Neuronal stem cell (in vitro differentiated cells): ENCODE measurements at regions not wholly inside any gene's neighbourhood (a gene's known extent, or its start where the extent isn't known, plus 50 kb on each side); places are given as distances from the start of the nearest gene placed in this dataset.

Experiments
- DNase-seq: peaks from one replicate; pipeline ENCODE4 v3.0.0-alpha.2; 2013; ENCODE audit warnings: low spot score
- H2AFZ ChIP-seq: one replicate; pipeline ENCODE4 v1.6.1; 2013; ENCODE audit warnings: mild to moderate bottlenecking, low read length, inconsistent platforms
- H2AK5ac ChIP-seq: 2 replicates; pipeline ENCODE4 v1.6.1; 2013; ENCODE audit warnings: low read depth, mild to moderate bottlenecking, inconsistent platforms, low read length, moderate library complexity, mixed read lengths
- H2BK120ac ChIP-seq: 2 replicates; pipeline ENCODE4 v1.6.1; 2013; ENCODE audit warnings: low read depth, mild to moderate bottlenecking, inconsistent platforms, low read length, moderate library complexity, mixed read lengths
- H2BK12ac ChIP-seq: one replicate; pipeline ENCODE4 v1.6.1; 2013; ENCODE audit warnings: low read length, inconsistent platforms
- H2BK15ac ChIP-seq: 2 replicates; pipeline ENCODE4 v1.6.1; 2013; ENCODE audit warnings: mild to moderate bottlenecking, low read length, inconsistent platforms, mixed read lengths
- H2BK5ac ChIP-seq: one replicate; pipeline ENCODE4 v1.6.1; 2013; ENCODE audit warnings: inconsistent platforms, mild to moderate bottlenecking, low read length, moderate library complexity
- H3K14ac ChIP-seq: one replicate; pipeline ENCODE4 v1.6.1; 2013; ENCODE audit warnings: low read length, inconsistent platforms
- H3K18ac ChIP-seq: 2 replicates; pipeline ENCODE4 v1.6.1; 2013; ENCODE audit warnings: low read length, inconsistent platforms
- H3K23ac ChIP-seq: 2 replicates; pipeline ENCODE4 v1.6.1; 2013; ENCODE audit warnings: low read depth, mild to moderate bottlenecking, mixed read lengths, low read length, inconsistent platforms; ENCODE audit not compliant: poor library complexity
- H3K27ac ChIP-seq: replicated peaks from 3 replicates; pipeline ENCODE4 v1.5.1; 2013; ENCODE audit warnings: low read length, inconsistent platforms
- H3K27me3 ChIP-seq, 3 experiments: 2 replicates each; pipeline ENCODE4 v1.6.1; 2013; ENCODE audit warnings: low read length in 3 of 3, mild to moderate bottlenecking in 2 of 3, inconsistent platforms in 1 of 3, low read depth in 1 of 3, mixed read lengths in 1 of 3, moderate library complexity in 1 of 3; ENCODE audit not compliant: control insufficient read depth in 3 of 3, insufficient read depth in 3 of 3
- H3K36me3 ChIP-seq, 2 donors: replicated peaks in 1 of 2; 2 replicates each; pipeline ENCODE4 v1.6.1; 2013; ENCODE audit warnings: low read length in 2 of 2; ENCODE audit not compliant: control insufficient read depth in 2 of 2, insufficient read depth in 2 of 2
- H3K4ac ChIP-seq: 2 replicates; pipeline ENCODE4 v1.6.1; 2013; ENCODE audit warnings: inconsistent platforms, mild to moderate bottlenecking, low read length, moderate library complexity
- H3K4me1 ChIP-seq, 2 donors: 1 replicate in 1 of 2; 2 replicates in 1 of 2; pipeline ENCODE4 v1.6.1; 2013; ENCODE audit warnings: low read length in 2 of 2, low read depth in 1 of 2; ENCODE audit not compliant: control insufficient read depth in 2 of 2, insufficient read depth in 1 of 2
- H3K4me2 ChIP-seq: one replicate; pipeline ENCODE4 v1.6.1; 2013; ENCODE audit warnings: mild to moderate bottlenecking, low read length, inconsistent platforms; ENCODE audit not compliant: insufficient read depth, poor library complexity, severe bottlenecking
- H3K4me3 ChIP-seq, 2 donors: 2 replicates each; pipeline ENCODE4 v1.5.1; 2013; ENCODE audit warnings: low read length in 2 of 2, mild to moderate bottlenecking in 2 of 2, inconsistent platforms in 1 of 2, moderate library complexity in 1 of 2
- H3K79me1 ChIP-seq: one replicate; pipeline ENCODE4 v1.6.1; 2013; ENCODE audit warnings: low read depth, mild to moderate bottlenecking, inconsistent platforms, low read length, moderate library complexity
- H3K9ac ChIP-seq: one replicate; pipeline ENCODE4 v1.6.1; 2013; ENCODE audit warnings: mild to moderate bottlenecking, low read depth, low read length, inconsistent platforms; ENCODE audit not compliant: poor library complexity
- H3K9me3 ChIP-seq, 2 donors: replicated peaks in 1 of 2; 2 replicates each; pipeline versions ENCODE3 to v1.6.1; 2013; ENCODE audit warnings: low read length in 2 of 2, mild to moderate bottlenecking in 2 of 2, inconsistent platforms in 1 of 2, low read depth in 1 of 2, mixed read lengths in 1 of 2, moderate library complexity in 1 of 2; ENCODE audit not compliant: control insufficient read depth in 2 of 2, insufficient read depth in 1 of 2
- H4K8ac ChIP-seq: one replicate; pipeline ENCODE4 v1.6.1; 2013; ENCODE audit warnings: low read depth, mild to moderate bottlenecking, inconsistent platforms, low read length, moderate library complexity
- H4K91ac ChIP-seq: one replicate; pipeline ENCODE4 v1.6.1; 2013; ENCODE audit warnings: low read length, low read depth, mild to moderate bottlenecking, inconsistent platforms; ENCODE audit not compliant: poor library complexity
- WGBS, 2 donors: extraction: QIAGEN DNeasy Blood & Tissue Kit; methylation state at CpG; one replicate each; pipeline ENCODE4 v1.1.7; 2013; ENCODE audit warnings: missing lambda C conversion rate in 2 of 2, mixed read lengths in 1 of 2; ENCODE audit not compliant: insufficient read length in 2 of 2, insufficient replicate concordance in 1 of 2; ENCODE audit errors: extremely low coverage in 2 of 2; 5-methylcytosine and 5-hydroxymethylcytosine counted together

DNA sequence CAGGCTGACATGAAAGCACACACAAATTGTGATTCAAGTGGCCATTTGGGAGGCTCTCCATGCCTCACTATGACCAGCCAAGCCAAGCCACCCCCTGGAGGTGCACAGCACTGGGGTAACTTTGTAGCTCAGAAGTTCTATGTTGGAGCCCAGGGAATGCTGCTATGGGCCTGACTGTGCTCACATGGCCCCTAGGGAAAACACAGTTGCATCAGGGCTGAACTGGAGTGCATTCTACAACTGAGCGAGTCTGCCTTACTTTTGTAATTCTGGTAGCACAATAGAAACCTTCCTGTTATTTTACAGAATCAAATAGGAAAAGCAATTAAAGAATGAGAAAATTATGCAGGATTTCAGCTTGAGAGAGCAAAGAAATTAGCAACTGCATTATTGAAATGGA lies 455.5 kb upstream of the TRPC7 start:
- no peak overlapping the region for H3K4me3 ChIP-seq
- H3K23ac ChIP-seq = no peak overlapping the region
- no peak overlapping the region for H3K4me2 ChIP-seq
- H3K9ac ChIP-seq = no peak overlapping the region
- no peak overlapping the region for H3K14ac ChIP-seq
- H4K8ac ChIP-seq = no peak overlapping the region
- H2BK12ac ChIP-seq = no peak overlapping the region
- H2BK15ac ChIP-seq = no peak overlapping the region
- H3K36me3 ChIP-seq = no peaks in the 10 kb centered on the region
- H3K27ac ChIP-seq = no peak overlapping the region
- WGBS, 2 donors = no CpG with 5 or more reads among the region's 1 CpG
- no peak overlapping the region for H3K18ac ChIP-seq
- no peak overlapping the region for H2BK5ac ChIP-seq
- H2BK120ac ChIP-seq = no peak overlapping the region
- no peak overlapping the region for H2AK5ac ChIP-seq
- DNase-seq = no peak
- H3K27me3 ChIP-seq = no peaks in the 10 kb centered on the region
- no peaks in the 10 kb centered on the region for H3K9me3 ChIP-seq
- no peaks in the 10 kb centered on the region for H3K79me1 ChIP-seq
- no peaks in the 10 kb centered on the region for H3K4me1 ChIP-seq
- no peak overlapping the region for H3K4ac ChIP-seq
- H2AFZ ChIP-seq = no peak overlapping the region
- H4K91ac ChIP-seq = no peak overlapping the region

DNA sequence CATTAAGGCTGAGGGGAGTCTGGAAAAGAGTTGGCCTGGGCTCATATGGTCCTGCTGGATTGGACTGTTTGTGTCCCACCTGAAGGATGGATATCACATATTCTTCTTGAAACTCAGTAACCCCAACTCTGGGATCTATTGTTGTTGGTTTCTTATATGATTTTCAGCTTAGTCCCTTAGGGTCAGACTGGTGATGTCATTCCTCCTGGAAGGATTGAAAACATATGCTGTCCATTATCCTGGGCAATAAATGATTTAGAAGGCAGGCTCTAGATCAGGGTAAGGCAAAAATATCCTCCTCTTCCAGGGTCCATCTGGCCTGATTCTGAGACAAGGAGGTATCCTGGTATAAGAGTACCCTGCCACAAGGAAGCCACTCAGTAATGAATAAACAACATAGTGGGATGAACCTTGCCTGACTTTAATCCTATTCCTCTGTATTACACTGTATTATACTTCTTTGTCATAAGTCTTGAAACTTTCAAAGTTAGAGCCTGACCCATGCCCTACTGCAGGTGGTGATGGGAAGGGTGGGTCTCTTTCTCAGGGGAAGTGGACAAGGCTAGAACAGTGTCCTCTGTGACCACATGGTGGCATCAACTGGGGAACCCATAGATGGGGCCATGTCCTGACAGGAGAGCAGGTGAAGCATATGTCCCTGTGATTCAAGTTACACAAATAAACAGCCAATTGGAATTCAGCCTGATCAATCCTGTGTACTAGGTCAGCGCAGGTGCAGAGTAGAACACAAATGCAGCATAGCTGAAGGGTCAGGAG lies 454.4 kb upstream of the TRPC7 start:
- Histone ChIP-seq H2BK15ac (no peak overlapping the region), H3K4me1 (no peaks in the 10 kb centered on the region), H3K14ac (peak overlapping the region; percentile 25), H4K91ac (no peak overlapping the region), H3K4me2 (no peak overlapping the region), H3K36me3 (no peaks in the 10 kb centered on the region), H3K27me3 (no peaks in the 10 kb centered on the region), H3K4ac (no peak overlapping the region), H3K9ac (no peak overlapping the region), H2BK12ac (no peak overlapping the region), H2AFZ (no peak overlapping the region), H3K79me1 (no peaks in the 10 kb centered on the region), H2BK5ac (no peak overlapping the region), H3K9me3 (no peaks in the 10 kb centered on the region), H3K27ac (no peak overlapping the region), H2BK120ac (no peak overlapping the region), H3K18ac (no peak overlapping the region), H4K8ac (no peak overlapping the region), H3K4me3 (no peak overlapping the region), H2AK5ac (no peak overlapping the region), H3K23ac (no peak overlapping the region)
- no CpG with 5 or more reads among the region's 1 CpG for WGBS, 2 donors
- no peak for DNase-seq

DNA sequence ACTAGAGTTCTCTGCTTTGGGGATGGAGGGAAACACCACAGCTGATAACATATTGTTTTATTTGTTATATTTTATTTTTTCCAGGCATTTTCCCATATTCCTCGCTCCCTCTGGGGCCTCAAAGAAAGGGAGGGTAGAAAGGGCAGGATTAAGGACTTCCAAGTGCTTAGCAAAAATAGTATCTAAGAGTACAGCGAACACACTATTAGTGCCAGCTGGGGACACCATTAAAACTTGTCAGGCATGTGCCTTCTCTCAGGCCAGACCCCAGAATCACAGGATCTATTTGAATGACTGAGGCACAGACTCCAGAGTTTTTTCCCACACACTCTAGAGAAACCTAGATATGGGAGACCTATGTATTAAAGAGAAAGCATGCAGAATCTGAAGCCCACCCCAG lies 451.0 kb upstream of the TRPC7 start:
- no peak for DNase-seq
- no peak overlapping the region for H4K8ac ChIP-seq
- H3K14ac ChIP-seq = no peak overlapping the region
- H3K9me3 ChIP-seq = no peaks in the 10 kb centered on the region
- no peak overlapping the region for H2BK12ac ChIP-seq
- H4K91ac ChIP-seq = no peak overlapping the region
- no peak overlapping the region for H2BK120ac ChIP-seq
- H3K36me3 ChIP-seq = no peaks in the 10 kb centered on the region
- H3K27ac ChIP-seq = no peak overlapping the region
- H3K79me1 ChIP-seq = no peaks in the 10 kb centered on the region
- no peak overlapping the region for H2BK5ac ChIP-seq
- H3K27me3 ChIP-seq = no peaks in the 10 kb centered on the region
- H3K4me1 ChIP-seq = no peaks in the 10 kb centered on the region
- WGBS, 2 donors = no CpG with 5 or more reads among the region's 2 CpGs
- H3K4ac ChIP-seq = no peak overlapping the region
- no peak overlapping the region for H3K4me2 ChIP-seq
- H3K4me3 ChIP-seq = no peak overlapping the region
- H2AK5ac ChIP-seq = no peak overlapping the region
- no peak overlapping the region for H2AFZ ChIP-seq
- no peak overlapping the region for H3K18ac ChIP-seq
- H2BK15ac ChIP-seq = no peak overlapping the region
- H3K23ac ChIP-seq = no peak overlapping the region
- no peak overlapping the region for H3K9ac ChIP-seq

DNA sequence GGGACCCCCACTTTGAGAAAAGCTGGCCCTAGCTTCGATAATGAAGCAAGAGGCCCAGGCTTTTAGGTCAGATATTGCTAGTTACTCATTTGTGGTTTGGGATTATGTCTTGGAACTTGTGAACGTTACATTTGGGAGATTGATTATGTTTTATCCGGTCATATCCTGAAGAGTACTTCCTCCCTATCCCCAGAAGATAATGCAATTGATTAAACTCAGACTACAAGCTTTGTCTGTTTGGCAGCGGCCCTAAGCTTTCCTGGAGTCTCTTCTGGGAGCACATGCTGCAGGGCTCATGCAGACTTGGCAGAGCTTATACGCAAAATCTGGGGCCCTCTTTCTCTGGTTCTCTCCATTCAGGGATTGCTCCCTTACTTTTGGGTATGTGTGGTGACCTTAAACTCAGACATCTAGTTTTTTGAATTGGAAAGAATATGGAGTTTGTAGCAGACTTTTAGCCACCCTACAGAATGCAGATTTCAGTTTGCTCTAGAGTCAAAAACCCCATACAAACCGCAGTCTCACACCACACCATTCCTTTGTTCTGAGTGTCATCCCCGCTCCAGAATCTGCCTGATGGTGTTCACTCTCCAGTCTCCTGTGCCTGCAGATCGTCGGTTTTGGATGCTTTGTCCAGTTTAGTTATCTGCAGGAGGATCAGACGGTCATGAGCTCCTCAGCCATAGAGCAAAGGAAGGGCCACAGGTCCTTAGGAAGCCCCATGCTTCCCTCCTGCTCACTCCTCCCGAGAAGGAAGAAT lies 449.5 kb upstream of the TRPC7 start:
- no peak overlapping the region for H3K14ac ChIP-seq
- no peak for DNase-seq
- no CpG with 5 or more reads among the region's 11 CpGs for WGBS, 2 donors

More for the DNA sequence above, 449.5 kb upstream of the TRPC7 start:
- Histone ChIP-seq H3K9me3 (no peaks in the 10 kb centered on the region), H2BK12ac (no peak overlapping the region), H2BK15ac (no peak overlapping the region), H2BK120ac (no peak overlapping the region), H3K4me2 (no peak overlapping the region), H2BK5ac (no peak overlapping the region), H3K79me1 (no peaks in the 10 kb centered on the region), H2AFZ (no peak overlapping the region), H3K4ac (no peak overlapping the region), H3K23ac (no peak overlapping the region), H3K18ac (no peak overlapping the region), H3K4me1 (no peaks in the 10 kb centered on the region), H3K4me3 (no peak overlapping the region), H3K36me3 (no peaks in the 10 kb centered on the region), H3K27me3 (no peaks in the 10 kb centered on the region), H4K91ac (no peak overlapping the region), H4K8ac (no peak overlapping the region), H3K27ac (no peak overlapping the region), H3K9ac (no peak overlapping the region), H2AK5ac (no peak overlapping the region)
